ENCODE measurements at regions not wholly inside any gene's neighbourhood (a gene's known extent, or its start where the extent isn't known, plus 50 kb on each side); places are given as distances from the start of the nearest gene placed in this dataset.

- intact Hi-C loops (cut with micrococcal nuclease) (loop anchor here (2.0 kb wide), 1 partner anchor 276 kb away; no protein-coding TSS in a partner anchor), in situ Hi-C loops (cut with MboI) (no loop called here)
- no peak for DNase-seq (ENCODE audit: extremely low read depth in 1 of 4, low spot score in 3 of 4)
- TF ChIP-seq ZFP36 (IDR thresholded peaks at IDR 0.05; ENCODE audit: low read depth, low read length, partially characterized antibody) = peak; percentile 23
- TF ChIP-seq TFAP4 (CRISPR knock-in tag; IDR thresholded peaks at IDR 0.05; ENCODE audit: borderline replicate concordance) = peak; percentile 91
- no peak for TF ChIP-seq ZNF23 (CRISPR knock-in tag; IDR thresholded peaks at IDR 0.05)
- peak; percentile 32; the same call in 1 of the 2 replicates for TF ChIP-seq ZBTB7A (IDR thresholded peaks at IDR 0.05; ENCODE audit: borderline replicate concordance, control insufficient read depth, low read depth, low read length)
- BruUV-seq (replicated peaks) = no TSS peak
- WGBS (ENCODE audit: insufficient coverage, low coverage, missing lambda C conversion rate) = 36% methylated on average over 11 of the region's 14 CpGs
- peaks cover 6% of the 10 kb centered on the region for H3K9me1 ChIP-seq (ENCODE audit: control insufficient read depth, insufficient read depth, low read length)
- no peak for FAIRE-seq
- ChIA-PET POLR2A (interaction anchor here (1.1 kb wide), 1 partner anchor 213 kb away, joined by 3 read pairs; no protein-coding TSS in a partner anchor), CTCF (ENCODE audit: low intra/inter-chr PET ratio) (no interaction called here)
- H3K4me3 ChIP-seq = no peak overlapping the region
- peak overlapping the region in 1 of 2 experiments; percentile 71; a peak in 2 of 4 replicates for H3K9ac ChIP-seq (ENCODE audit: insufficient read depth in 1 of 2, low read depth in 2 of 2, low read length in 2 of 2)
- H3K36me3 ChIP-seq (ENCODE audit: control insufficient read depth, insufficient read depth, low read length) = no peaks in the 10 kb centered on the region
- no peak for ATAC-seq
- H3K9me3 ChIP-seq (replicated peaks; ENCODE audit: control insufficient read depth, insufficient read depth, low read depth, low read length) = no peaks in the 10 kb centered on the region; the same call in 1 of the 2 replicates
- peaks cover 4% of the 10 kb centered on the region; the same call in 1 of the 2 replicates for H4K20me1 ChIP-seq (replicated peaks; ENCODE audit: control insufficient read depth, insufficient read depth, low read length)
- no peak overlapping the region for H3K27ac ChIP-seq (ENCODE audit: extremely low read depth, low read depth, low read length)
- peaks cover 20 to 26% of the 10 kb centered on the region in 2 experiments; a peak in 4 of 5 replicates for H3K27me3 ChIP-seq (ENCODE audit: control insufficient read depth in 2 of 2, insufficient read depth in 2 of 2, low read length in 2 of 2)
- H3K4me2 ChIP-seq (ENCODE audit: insufficient read depth, low read length) = no peak overlapping the region
- no peaks in the 10 kb centered on the region; the same call in 2 of the 3 replicates for H3K79me2 ChIP-seq (ENCODE audit: control insufficient read depth, insufficient read depth, low read length)
- no peak overlapping the region for H2AFZ ChIP-seq (ENCODE audit: low read depth, low read length)
- H3K4me1 ChIP-seq (replicated peaks in 1 of 2; ENCODE audit: control insufficient read depth in 2 of 2, insufficient read depth in 2 of 2, low read length in 2 of 2) = peaks cover 22 to 68% of the 10 kb centered on the region in 2 experiments
Measured at GRCh38 chr12:131622422-131622955, 88.4 kb upstream of the SFSWAP start.
